Activated T-cell treated with anti-CD3 and anti-CD28 coated beads for 4 hours (primary cell): ENCODE measurements at regions not wholly inside any gene's neighbourhood (a gene's known extent, or its start where the extent isn't known, plus 50 kb on each side); places are given as distances from the start of the nearest gene placed in this dataset.
"Not testable (repeated sequence)": the region's sequence is repeated elsewhere in the genome, so short reads cannot be mapped to it uniquely, and the experiment has no call there.

Source experiments
- DNase-seq: peaks from one replicate; pipeline ENCODE4 v3.0.0-alpha.2; 2020

DNA sequence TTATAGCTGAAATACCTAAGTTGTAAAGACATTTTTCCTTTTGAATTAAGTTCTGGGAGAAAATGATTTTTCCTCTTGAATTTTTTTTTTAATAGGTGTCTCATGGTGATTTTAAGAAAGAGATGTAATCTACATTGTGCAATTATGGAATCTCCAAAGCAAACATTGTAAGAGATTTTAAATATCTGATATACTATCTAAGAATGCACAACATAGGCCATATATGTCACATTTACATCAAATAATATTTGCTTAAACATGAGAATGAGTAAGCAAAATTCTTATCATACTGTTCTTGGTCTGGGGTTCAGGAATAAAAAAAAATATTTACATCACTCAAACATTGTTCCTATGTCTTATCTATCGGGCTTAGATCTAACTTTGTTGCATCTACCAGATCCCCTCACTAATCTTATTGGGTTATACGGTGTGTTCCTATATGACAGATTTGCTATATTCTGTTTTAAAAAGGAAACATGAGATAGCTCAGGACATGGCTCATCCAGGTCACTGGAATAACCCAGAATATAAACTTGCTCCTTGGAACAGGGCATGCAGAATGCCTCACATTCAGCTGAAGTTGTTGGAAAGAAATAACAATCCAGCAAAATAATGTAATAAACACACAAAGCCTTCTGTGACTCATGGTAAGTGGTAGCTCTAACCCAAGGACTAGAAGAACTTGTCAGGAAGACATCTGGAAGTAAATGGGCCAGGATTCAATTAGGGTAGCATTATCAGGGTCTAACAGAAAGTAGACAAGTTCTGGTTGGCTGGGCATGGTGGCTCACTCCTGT is 794.7 kb downstream of the IPMK start:
- no peak for DNase-seq

DNA sequence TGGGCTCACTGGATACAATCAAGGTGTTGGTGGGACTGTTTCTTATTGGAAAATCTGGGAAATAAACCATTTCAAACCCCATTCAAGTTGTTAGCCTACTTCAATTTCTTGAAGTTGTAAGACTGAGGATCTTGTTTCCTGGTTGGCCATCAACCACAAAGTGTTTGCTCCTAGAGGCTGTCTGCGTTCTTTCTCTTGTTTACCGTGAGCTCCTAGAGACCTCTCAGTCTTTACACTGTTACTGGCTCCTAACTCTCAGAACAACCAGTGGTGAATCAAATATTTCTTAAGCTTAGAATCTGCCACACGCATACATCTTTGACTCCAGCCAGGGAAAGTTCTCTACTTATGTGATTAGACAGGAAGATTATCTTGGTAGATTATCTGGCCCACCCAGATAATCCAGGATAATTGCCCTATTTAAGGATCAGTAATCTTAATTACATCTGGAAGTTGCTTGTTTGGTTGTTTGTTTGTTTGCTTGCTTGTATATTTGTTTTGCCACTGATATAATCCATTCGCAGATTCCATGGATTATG is 798.7 kb downstream of the IPMK start:
- no peak for DNase-seq

DNA sequence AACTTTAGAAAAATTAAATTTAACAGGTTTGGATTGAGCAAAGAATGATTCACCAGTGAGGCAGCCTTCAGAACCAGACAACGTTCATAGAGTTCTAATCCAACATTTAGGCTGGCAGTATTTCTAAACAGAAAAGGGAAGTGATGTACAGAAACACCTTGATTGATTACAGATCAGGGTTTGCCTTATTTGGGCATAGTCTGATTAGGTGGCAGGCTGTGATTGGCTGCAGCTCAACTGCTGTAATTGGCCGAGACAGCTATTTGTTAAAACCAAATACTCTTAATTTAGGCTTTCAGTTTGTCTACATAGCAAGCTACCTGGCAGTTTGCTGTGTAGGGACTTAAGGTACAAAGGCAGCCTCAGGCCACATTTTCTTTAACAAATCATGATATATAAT is 802.5 kb downstream of the IPMK start:
- no peak for DNase-seq

DNA sequence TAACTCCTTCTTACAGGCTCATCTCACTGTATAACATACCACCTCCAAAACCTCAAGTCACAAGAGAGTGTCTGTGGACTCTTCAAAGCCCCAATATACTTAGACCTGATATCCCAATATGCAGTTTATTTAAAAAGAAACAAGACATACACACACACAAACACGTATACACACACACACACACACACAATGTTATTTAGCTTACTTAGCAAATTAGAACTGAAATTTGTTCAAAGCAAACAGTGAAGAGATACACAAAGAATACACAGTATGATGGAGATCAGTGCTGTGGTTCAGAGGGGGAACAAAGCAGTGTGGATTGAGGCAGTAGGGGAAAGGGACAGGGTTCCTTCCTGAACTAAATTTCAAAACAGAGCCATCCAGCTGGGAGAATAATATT is 807.2 kb downstream of the IPMK start:
- DNase-seq: no peak

DNA sequence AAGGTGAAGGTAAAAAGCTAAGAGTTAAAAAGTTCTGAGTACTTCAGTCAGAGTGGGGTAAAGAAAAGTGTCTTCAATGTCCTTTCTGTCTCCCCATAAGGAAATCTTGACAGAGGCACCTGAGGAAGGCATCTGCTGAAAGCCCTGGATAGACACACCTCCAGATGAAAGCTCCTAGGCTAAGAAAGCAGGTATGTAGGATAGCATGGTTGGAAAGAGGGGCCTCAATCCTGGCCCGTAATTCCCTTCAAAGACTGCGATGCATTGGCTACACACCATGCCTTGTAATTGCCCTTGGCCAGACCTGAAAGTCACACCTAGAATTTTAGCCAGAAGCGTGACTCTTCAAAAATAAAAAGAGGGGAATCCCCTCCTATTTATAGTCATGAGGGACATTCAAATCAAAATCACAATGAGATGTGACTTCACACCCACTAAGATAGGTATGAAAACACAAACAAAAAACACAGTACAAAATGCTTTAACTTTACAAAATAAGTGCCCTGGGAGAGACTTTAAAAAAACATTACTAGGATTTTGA is 809.7 kb downstream of the IPMK start:
- DNase-seq: no peak

DNA sequence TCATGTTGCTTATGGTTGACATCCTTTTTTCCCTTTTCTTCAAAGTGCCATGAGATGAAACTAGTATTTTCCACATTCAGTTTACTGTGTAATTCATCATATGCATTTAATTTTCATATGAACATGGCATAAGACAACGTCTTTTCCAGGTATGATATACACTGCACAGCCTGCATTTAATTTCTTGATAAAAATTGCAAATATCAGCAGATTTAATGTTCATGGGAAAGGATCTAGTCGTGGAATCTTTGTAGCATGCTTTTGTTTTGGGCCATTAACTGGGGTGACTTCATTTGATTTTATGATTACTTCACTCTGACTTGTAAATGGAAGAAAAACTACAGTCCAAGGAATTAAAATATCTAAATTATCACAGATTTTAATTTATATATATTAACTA is 837.3 kb downstream of the IPMK start:
- DNase-seq: no peak

DNA sequence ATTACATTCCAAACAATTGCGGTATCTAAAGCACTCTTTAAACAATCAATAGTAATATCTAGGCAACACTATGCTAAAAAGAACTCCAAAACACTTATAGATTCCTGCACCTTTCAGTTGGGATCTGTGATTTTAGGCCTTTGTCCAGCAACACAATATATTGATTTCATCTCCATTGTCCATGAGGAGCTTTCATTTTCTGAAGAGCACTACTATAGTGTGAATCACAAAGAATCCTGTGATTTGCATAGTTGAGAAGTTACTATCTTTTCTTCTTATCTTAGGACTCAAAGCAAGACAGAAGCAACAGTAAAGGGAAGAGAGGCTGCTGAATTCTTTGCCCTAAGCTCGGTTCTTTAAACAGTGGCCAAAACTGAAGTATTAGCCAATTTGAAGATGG is 846.8 kb downstream of the IPMK start:
- no peak for DNase-seq

DNA sequence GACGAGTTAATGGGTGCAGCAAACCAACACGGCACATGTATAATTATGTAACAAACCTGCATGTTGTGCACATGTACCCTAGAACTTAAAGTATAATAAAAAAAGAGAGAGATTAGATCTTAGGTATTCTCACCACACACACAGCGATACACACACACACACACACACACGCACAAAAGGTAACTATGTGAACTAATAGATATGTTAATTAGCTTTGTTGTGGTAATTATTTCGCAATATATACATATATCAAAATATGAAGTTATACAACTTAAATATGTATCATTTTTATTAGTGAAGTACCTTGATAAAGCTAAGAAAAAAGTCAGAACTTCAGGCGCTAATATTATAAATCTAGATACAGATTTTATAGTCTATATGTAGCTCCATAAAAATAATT is 849.2 kb downstream of the IPMK start:
- DNase-seq: no peak

DNA sequence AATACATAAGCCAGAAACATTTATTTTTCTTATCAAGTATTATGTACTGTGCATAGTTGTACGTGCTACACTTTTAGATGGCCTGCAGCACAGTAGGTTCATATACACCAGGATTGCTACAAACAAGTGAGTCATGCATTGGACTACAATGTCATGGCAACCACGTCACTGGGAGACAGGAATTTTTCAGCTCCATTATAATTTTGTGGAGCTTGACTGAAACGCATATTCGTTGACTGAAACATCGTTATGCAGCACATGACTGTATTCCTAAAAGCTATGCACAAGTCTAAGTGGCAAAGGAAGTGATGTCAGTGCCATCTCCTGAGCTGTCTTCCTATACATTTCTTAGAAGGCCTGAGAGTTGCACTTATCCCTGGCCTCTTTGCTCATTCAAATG is 871.8 kb downstream of the IPMK start:
- no peak for DNase-seq

DNA sequence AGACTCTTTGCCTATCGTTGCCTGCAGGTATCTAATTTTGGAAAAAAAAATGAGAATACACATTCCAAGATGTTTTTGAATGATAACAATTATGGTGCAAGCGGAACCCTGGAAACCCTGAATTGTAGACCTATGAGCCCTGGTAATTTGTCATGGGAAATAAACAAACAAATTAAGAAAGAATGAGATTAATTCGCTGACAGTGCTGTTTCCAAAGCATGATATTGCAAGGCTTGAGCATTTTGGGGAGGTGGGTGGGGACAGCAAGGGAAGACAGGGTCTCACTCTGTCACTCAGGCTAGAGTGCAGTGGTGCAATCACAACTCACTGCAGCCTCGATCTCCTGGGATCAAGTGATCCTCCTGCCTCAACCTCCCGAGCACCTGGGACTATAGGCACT is 900.3 kb downstream of the IPMK start:
- no peak for DNase-seq

DNA sequence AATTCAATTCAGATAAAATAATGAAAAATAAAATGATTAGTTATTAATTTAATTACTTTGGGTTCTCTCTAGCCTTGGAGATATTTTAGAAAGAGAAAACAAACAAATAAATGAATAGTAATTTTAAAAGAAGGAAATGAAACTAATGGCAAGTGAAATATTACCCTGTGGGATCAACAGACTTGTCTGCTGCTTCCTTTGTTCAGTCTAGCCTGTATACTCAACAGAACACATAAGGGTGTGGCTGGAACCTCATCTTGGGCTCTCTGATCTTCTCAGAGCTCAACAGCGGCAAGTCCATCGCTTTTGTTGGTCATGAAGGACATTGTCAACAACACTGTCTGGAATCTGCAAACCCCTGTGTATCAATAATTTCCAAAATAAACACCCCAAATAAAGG is 904.9 kb downstream of the IPMK start:
- DNase-seq: no peak

DNA sequence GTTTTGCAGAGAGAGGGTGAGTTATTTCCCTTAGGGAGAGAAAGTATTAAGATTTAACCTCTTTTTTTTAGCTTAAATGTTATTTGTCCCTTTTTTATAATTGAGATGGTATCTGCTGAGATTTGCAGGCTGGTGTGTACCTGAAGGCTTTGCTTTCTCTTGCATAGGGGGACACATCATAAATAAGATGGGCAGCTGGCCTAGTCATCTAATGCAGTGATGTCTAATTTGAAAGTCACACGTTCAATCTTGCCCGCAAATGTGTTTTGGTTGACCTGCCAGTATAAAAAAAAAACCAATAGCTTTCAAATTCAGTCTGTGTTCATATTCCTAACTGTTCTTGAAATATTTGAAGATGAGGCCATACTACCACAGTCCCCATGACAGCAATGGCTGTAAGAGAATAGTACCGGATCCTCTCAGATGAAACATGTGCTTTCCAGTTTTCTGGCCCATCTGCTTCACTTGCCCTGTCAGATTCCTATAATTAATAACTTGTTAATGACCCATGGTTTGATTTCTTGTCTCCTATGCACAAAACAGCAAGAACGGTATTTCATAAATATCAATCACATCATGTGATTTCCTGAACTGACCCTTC is 914.2 kb downstream of the IPMK start:
- DNase-seq: no peak

DNA sequence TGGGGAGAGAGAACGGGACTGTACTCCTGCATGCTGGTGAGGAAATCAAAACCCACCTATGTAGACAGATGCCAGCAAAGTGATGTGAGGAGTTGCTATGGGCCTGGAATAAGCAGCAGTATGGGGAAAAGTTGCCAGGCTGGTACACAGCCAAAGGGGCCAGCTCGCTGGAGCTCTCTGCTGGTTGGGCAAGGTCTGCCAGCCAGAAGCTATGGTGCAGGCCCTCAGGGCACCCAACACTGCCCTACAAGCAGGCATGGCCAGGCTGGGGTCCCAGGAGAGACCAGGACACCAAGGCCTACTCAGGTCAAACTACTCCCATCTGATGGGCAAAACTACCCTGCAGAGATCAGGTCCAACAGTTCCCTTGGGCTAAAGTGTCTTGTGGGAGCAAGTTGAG is 916.6 kb downstream of the IPMK start:
- no peak for DNase-seq

DNA sequence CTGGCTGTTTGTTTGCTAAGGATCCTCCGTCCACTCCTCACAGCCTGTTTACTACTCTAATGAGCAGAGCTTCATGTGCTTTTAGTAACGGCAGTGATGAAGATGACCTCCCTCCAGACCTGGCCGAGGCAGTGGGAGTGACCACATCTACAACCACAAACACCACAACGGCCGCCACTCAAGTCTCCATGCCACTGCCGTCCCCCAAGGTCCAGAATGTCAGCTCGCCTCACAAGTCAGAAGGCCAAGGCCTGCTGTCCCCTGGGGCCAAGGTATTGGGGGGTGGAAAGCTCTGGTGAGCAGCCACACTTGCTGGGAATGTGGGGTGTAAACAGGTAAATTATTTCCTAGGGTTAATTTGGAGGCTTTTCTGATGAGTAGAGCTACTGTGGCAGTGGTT is 926.4 kb downstream of the IPMK start:
- DNase-seq: no peak

DNA sequence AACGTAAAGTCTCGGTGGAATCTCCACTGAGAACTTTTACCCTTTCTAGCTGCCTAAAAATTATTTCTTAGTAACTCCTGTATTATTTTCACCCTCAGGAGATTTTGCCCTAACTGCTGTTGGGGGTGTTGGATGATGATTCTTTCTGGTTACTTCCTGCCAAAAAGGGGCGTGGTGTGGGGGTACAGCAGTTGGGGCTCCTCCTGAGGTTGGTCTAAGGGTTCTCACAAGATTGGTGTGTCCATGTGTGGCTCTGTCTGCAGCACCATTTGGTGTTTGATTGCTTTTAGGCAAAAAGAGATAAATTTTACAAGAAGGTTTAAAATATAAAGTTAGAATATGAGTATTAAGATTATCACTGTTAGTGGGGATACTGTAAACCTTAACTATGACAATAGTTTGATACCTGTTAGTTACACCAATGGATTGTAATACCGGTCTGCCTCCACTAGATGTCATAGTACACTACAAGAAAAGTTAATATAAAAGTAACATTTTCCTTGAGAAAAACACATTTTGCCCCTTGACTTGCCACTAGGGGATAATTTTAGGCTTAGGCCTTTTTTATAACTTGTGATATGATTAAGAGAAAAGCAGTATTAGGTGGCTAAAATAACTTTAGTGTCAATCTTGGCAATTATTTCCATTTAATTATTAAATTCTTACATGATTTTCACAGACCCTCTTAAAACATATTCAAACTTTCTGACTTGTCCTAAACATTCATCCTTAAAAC is 928.7 kb downstream of the IPMK start:
- DNase-seq: no peak

DNA sequence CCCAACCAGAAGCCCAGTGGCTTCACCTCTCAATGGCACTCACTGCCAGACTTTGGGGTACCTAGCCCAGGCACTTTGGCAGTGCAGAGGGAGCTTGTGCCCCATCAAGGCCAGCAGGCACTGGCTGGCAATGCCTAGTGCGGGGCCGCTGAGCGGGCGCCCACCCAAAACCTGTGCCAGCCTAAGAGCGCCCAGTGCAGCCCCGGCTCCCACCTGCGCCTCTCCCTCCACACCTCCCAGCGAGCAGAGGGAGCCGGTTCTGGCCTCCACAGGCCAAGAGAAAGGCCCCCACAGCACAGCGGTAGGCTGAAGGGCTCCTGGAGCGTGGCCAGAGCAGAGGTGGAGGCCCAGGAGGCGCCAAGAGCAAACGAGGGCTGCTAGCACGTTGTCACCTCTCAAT is 930.8 kb downstream of the IPMK start:
- DNase-seq: no peak

DNA sequence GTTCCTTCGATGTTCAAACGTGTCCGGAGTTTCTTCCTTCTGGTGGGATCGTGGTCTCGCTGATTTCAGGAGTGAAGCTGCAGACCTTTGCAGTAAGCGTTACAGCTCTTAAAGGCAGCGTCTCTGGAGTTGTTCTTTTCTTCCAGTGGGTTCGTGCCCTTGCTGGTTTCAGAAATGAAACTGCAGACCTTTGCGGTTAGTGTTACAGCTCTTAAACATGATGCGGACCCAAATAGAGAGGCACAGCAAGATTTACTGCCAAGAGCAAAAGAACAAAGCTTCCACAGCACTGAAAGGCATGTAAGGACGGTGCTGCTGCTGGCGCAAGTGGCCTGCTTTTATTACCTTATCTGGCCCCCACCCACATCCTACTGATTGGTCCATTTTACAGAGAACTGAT is 931.4 kb downstream of the IPMK start:
- DNase-seq: no peak

DNA sequence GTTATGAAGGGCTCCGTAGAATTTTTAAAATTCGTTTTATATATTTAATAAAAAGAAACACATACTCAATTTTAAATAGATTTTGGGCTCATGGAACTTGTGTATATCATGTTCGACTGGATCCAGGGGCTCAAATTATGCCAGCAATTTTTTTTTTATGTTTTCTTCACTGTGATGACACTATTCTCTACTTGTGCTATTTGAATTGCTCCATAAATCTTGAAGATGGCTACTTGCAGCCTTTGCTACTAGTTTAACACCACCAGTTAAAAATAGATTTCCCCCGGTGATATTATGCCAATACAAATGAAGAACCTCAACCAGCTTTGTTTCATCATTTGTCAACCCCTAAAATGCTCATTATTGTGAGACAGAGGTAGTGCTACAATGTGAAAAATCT is 933.2 kb downstream of the IPMK start:
- no peak for DNase-seq

DNA sequence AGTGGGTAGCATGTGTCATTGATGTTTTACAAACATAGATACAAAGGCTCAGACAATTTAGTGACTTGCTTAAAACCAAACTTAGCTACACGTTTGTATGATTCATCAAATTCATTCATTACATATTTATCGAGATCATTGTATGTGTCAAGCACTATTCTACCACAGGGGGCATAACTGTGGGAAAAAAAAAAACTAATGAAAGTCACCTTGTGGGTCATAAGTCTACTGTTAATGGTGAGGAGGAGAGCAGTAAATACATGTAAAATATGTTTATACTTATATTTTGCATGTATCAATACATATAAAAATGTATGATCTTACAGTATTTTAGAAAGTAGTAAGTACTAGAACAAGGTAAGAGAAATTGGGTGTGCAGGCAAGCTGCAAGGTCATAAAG is 933.8 kb downstream of the IPMK start:
- DNase-seq: no peak

DNA sequence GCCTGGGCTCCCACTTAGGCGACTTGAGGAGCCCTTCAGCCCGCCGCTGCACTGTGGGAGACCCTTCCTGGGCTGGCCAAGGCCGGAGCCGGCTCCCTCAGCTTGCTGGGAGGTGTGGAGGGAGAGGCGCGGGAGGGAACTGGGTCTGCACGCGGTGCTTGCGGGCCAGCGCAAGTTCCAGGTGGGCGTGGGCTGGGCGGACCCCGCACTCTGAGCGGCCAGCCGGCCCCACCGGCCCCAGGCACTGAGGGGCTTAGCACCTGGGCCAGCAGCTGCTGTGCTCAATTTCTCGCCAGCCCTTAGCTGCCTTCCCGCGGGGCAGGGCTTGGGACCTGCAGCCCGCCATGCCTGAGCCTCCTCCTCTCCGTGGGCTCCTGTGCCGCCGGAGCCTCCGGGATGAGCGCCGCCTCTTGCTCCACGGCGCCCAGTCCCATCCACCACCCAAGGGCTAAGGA is 946.3 kb downstream of the IPMK start:
- not testable (repeated sequence) for DNase-seq

DNA sequence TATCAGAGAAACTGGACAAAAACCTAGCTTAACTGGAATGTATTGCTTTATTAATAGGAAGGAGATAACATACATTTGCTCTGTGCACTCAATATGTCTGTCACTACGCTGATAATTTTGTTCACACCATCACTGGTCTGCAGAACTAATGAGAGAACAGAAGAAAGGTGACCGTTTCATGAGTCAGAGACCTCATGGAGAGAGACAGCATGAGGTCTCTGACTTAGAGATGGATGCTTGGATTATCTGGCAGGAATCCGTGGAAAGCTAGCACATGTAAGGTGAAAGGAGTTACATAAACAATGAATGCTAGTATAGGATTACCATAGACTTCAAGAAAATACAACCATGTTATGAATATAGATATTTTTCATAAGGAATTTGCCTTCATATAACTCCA is 947.3 kb downstream of the IPMK start:
- no peak for DNase-seq

DNA sequence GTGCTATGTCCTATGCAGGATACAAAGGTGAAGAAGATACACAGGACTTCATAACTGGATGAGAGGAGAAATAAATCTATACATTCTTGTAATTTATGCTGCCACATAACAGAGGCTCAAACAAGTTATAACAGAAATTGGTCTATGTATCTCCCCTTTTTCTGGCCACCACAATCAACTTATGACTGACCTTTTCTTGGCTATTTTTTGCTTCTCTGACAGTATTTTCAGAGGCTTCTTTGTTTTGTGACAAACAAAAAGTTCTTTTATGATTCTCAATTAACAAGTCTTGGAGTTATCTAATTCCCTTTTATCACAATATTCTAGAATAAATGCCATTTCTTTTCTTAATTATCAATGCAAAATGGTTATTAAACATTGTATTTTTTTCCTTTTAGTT is 953.0 kb upstream of the ZWINT start:
- no peak for DNase-seq

DNA sequence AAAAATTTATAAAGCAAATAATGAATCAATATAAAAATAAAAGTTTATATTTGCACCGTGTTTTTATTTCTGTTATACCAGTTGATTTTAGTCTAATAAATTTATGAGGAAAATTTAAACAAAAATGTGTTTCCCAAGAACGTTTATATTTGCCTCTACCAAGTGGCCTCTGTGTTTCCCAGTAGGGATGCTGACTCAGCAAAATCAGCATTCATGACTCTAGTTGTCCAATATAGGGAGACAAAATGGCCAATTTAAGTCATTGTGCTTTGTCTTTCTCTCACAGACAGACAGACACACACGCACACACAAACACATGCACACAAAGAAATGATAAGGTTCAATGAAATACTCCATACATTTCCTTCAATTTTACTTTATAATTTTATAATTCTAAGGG is 942.5 kb upstream of the ZWINT start:
- no peak for DNase-seq

DNA sequence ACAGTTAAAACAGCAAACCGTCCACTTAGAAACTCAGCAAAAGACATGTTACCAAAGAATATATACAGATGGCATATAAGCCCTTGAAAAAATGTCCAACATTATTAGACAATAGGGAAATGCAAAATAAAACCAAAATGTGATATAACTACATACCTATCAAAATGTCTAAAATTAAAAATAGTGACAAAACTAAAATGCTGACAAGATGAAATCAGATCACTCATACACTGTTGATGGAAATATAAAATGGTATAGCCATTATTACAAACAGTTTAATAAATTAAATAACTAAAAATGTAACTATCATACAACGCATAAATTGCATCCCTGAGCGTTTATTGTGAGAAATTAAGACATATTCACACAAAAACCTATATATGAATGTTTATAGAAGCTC is 939.7 kb upstream of the ZWINT start:
- no peak for DNase-seq
